Daoy (cell line): ENCODE measurements at regions not wholly inside any gene's neighbourhood (a gene's known extent, or its start where the extent isn't known, plus 50 kb on each side); places are given as distances from the start of the nearest gene placed in this dataset.
"Not testable (repeated sequence)": the region's sequence is repeated elsewhere in the genome, so short reads cannot be mapped to it uniquely, and the experiment has no call there.

Source experiments
- DNase-seq: peaks from one replicate; pipeline ENCODE4 v3.0.0-alpha.2; 2015; ENCODE audit warnings: low read depth

DNA sequence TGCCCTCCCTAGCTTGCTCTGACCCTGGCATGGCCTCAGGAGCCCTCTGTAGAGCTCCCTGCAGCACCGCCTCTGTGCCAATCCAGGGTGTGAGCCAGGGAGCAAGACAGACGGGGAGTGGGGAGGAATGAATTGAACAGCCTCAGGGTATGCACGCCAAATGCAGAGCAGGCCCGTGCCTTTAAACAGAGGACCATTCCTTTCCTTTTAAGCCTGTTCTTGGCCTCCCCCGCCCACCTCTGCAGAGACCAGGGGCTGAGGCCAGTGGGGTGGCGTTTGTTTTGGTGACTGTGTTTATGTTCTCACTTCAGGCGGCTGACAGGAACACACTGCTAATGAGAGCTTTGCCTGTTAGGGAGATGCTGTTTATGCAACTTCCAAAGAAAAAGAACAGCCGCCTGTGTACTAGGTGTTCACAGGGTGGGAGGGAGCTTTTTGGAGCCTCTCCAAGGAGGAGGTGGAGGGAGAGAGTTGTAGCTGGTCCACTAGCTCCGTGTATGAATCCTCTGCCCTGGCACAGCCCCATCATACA, 528.1 kb upstream of the DPP6 start:
- no peak for DNase-seq

DNA sequence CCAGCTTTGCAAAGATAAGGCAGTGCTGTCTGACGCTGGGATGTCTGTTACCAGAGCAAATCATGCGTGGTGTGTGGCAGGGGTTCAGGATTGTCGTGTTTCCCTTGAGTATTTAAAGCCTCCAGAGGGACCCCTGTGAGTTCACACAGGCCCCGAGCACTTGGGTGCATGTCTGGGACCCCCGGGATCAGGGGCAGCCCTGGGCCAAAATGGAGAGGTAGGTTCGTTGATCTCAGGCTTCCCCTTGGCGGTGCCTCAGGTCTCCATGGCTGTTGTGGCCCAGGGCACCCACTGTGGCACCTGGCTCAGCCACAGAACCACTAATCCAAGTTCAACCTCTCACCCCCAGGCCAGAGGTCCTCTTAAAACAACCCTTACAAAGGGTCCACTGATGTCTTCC, 523.1 kb upstream of the DPP6 start:
- no peak for DNase-seq

DNA sequence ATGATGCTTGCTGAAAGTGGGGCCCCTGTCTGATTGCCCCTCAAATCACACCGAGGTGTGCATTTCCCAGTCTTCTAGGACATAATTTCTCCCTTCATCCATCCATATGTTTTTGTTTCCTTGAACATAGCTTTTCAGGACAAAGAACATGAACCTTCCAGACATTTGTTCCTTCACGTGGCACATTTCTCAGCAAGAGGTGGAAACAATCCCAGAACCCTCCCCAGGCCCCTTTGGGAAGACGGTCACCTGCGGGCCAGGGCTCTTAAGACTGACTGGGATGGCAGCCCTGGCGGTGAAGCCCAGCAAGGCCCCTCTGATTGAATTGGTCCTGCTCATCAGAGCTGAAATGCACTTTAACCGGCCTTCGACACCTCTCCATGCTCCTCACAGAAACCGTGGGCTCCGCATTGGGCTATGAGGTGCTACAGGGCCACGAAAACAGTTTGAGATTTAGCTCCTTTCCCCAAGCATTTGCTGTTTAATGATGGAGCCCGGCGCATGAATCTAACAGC, 522.5 kb upstream of the DPP6 start:
- DNase-seq = no peak

DNA sequence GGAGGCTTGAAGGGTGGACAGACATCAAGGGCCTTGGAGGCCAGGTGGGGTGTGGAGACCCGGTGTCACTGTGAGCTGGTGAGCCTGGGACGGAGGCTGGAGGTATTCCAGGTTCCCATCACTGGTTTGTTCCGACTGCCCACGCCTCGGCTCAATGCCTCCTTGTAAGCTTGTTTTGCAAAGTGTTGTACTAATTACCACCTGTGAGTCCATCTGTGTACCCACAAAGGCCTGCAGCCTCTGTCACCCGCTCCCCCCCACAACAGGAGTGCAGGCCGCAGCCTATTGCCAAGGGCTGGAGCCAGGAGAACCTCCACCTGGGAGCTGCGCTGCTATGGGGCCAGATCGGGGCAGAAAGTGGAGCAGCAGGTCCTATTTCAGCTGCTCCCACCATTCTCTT, 521.8 kb upstream of the DPP6 start:
- DNase-seq = no peak

- DNase-seq = no peak
Observed at GRCh38 chr7:153532326-153532725, 519.9 kb upstream of the DPP6 start.

- peak; percentile 36 for DNase-seq
Observed at GRCh38 chr7:153537271-153537670, 514.9 kb upstream of the DPP6 start.

DNA sequence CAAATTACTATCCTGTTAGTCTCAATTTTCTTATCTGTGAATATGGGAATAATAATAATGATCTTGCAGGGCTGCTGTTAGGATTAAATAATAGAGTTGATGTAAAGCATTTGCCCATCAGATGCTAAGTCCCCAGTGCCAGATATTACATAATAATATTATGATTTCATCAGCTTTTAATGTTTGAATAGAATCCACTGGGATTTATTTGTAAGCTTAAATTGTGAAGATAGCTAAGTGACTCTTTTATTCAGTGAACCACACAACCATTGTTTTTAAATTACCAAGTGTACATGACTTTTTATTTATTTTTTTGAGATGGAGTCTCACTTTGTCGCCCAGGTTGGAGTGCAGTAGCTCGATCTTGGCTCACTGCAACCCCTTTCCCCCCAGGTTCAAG, 510.3 kb upstream of the DPP6 start:
- no peak for DNase-seq

DNA sequence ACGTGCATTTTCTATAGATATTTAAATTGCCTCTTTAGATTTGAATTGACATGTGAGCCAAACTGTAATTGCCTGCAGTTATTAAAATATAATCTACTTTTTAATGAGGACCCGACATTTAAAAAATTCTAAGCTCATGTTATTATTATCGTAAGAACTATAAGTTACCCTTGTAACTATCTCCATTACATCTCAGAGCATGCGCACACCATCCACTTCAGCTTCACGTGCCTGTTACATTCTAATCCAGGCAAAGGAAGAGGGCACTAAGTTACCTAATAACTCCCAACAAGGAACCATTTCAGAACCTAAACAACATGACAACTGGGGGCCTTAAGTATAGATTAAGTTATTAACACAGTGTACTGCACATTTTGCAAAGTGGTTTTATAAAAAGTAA, 509.0 kb upstream of the DPP6 start:
- no peak for DNase-seq

- DNase-seq = no peak
Observed at GRCh38 chr7:153550173-153550572, 502.0 kb upstream of the DPP6 start.

- no peak for DNase-seq
Observed at GRCh38 chr7:153564391-153564790, 487.8 kb upstream of the DPP6 start.

DNA sequence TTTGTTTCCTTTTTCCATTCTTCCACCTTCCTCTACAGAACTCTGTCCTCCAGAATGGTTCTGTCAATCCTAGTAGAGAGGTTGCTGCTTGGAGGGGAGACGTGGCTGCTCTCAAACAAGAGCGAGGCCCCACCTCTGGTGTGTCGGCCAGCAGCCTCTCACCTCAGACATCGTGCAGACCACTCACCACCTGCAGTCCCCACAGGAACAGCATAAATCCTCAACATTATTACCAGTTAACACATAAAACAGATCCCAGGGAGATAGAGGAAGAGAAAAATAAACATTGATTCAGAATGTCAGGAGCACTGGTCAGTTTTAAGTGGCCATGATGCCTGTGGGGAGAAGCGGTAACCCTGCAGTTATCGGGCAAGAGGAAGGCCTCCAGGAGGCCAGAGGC, 485.9 kb upstream of the DPP6 start:
- no peak for DNase-seq

DNA sequence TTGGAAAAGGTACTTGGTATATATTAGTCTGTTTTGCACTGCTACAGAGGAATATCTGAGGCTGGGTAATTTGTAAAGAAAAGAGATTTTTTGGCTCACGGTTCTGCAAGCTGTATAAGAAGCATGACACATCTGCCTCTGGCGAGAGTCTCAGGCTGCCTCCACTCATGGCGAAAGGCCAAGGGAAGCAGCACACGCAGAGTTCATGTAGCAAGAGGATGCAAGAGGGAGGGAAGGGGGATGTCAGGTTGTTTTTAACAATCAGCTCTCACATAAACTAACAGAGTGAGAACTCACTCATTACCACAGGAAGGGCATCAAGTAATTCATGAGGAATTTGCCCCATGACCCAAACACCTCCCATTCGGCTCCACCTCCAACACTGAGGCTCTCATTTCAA, 484.8 kb upstream of the DPP6 start:
- peak; percentile 90 for DNase-seq

GRCh38 chr7:153569520-153569919, 482.7 kb upstream of the DPP6 start:
- not testable (repeated sequence) for DNase-seq

- DNase-seq = no peak
Observed at GRCh38 chr7:153576096-153576495, 476.1 kb upstream of the DPP6 start.

DNA sequence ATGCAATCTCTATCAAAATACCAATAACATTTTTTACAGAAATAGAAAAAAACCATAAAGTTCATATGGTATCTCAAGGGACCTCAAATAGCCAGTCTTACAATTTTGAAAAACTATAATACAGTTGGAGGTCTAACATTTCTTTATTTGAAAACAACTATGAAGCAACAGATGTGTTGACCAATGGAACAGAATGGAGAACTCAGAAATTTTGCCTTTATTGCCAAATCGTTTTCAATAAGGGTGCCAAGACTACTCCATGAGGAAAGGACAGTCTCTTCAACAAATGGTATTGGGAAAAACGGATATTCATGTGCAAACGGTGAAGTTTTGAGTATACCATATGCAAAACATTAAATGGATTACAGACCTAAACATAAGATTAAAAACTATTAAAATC, 470.8 kb upstream of the DPP6 start:
- DNase-seq = no peak

- no peak for DNase-seq
Observed at GRCh38 chr7:153584132-153584531, 468.1 kb upstream of the DPP6 start.

DNA sequence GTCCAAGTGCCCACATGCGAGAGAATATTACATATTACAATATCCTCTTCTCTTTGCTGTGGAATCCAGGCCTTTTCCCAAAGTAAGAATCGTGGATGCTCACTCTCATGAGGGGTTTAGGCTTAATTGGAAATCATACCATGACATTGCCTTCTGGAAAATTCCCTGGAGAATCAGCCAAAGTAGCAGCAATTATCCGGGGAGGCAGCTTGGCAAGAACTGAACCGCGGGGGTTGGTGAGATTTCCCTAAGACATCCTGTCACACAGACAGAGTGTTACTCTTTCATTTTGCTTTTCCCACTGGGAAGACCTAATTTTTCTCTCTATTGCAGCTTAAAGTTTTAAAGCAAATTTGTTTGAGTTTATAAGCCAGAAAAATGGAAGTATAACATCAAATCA, 463.6 kb upstream of the DPP6 start:
- DNase-seq = peak; percentile 22

GRCh38 chr7:153590136-153590535, 462.1 kb upstream of the DPP6 start:
- peak; percentile 55 for DNase-seq

DNA sequence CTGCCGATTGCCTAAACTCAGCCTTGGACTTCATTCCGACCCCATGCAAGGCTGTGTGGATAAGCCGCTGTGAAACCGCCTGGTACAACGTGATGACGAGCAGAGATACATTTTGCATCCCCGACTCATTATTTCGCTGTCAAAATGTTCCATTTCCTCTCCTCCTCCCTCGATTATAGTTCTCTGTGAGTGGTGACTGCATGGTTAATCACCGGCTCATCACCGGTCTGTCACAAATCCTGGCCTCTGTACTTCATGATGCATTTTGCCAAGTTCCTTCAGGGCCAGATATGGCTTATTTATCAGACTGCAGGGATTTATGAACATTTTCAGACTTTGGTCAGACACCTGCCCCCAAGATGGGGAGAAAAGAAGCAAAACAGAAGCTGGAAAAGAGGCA, 461.6 kb upstream of the DPP6 start:
- peak; percentile 65 for DNase-seq

- no peak for DNase-seq
Observed at GRCh38 chr7:153607354-153607753, 444.8 kb upstream of the DPP6 start.

DNA sequence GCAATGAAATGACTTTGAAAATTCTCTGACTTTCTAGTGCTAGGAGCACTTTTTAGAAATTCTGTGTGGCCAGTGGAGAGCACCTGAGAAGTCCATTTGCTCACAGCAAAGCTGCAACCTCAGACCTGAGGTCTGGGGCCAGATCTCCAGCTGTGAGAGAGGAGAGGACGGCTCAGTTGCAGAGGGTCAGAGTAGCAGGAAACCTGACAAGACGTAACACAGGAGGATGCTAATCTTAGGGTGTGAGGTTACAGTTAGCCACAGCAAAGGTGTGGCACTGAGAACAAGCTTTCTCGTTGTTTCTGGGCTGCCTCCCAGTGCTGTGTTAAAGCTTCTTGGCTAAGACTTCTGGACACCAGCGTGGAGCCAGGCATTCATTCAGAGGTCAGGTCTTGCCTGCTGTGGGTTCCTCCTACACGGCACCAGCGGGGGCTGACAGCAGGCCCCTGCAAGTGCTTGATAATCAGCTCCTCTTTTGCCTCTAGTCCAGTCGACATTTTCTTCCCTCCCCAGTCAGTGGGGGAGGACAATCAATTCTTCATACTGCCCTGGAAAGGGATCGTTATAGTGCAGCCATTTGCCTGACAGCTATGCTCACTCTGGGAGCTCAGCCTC, 435.4 kb upstream of the DPP6 start:
- DNase-seq = no peak

DNA sequence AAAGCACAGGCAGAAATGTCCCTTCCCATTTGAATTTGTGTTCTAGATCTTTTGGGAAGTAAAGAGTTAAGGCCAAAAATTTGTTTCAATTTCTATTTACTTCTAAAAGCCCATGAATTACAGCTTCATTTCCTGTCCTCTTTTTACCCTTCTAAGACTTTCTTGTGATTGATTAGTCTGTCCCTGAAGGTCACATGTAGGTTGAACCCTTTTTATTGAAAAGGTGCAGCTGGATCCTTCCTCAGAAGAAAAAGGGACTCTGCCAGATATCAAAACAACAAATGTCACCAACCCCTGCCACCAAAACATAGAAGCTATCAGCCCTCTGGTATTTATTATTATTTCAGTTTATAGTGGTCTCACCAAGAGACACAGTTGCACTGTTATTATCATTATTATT, 424.9 kb upstream of the DPP6 start:
- no peak for DNase-seq

DNA sequence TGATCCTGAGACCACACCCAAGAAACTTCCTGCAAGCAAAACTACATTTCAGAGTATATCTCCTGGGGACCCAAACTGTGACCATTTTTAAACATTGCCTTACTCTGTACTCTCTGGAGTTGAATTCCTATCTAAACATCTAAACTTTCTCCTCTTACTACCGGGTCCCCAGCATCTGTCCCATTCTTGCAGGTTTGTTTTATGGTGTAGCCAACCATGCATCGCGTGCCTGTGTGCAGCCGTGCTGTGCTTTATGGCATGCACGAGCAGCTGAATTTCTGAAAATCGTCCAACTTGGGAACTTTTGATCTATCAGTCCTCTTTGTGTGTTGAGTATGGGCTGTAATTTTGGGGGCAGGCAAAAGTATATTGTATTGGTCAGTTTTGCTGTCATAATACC, 423.8 kb upstream of the DPP6 start:
- DNase-seq = no peak

DNA sequence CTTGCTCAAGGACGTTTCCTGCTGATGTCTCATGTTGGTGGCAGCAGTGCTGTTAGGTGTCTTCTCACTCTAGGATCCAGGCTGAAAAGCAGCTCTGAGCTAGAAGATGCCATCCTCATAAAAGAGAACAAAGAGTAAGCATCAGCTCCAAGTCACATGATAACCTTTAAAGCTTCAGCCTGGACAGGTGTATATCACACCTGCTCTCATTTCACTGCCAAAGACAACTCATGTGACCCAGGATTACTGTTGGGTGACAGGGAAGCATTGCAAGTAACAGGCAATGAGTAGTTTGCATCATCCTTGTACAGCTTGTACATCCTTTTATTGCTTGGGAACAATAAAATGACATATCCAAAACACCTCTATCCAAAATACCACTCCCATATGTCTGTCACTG, 423.4 kb upstream of the DPP6 start:
- no peak for DNase-seq
